SK-N-SH treated with all-trans-retinoic acid at 6 μM for 48 hours (cell line): ENCODE measurements at regions not wholly inside any gene's neighbourhood (a gene's known extent, or its start where the extent isn't known, plus 50 kb on each side); places are given as distances from the start of the nearest gene placed in this dataset.

Source experiments
- ARNTL ChIP-seq: fragments of 450-650 bp; formaldehyde crosslinking; IDR thresholded peaks from 2 replicates; pipeline ENCODE4 v1.5.0; 2020; ENCODE audit warnings: low read depth, mild to moderate bottlenecking, moderate library complexity, borderline replicate concordance
- ISL1 ChIP-seq: fragments of 250-450 bp; sonication (Bioruptor Pico); IDR thresholded peaks from 2 replicates; pipeline ENCODE4 v2.1.2; 2022; ENCODE audit warnings: mild to moderate bottlenecking, moderate library complexity
- RARB ChIP-seq: fragments of 250-450 bp; sonication (Bioruptor Pico); IDR thresholded peaks from 2 replicates; pipeline ENCODE4 v1.8.0; 2021; ENCODE audit warnings: mild to moderate bottlenecking, moderate library complexity
- ZNF70 ChIP-seq: fragments of 450-650 bp; formaldehyde crosslinking; IDR thresholded peaks from 2 replicates; pipeline ENCODE4 v1.5.0; 2020; ENCODE audit warnings: mild to moderate bottlenecking, moderate library complexity
- ZNF8 ChIP-seq: fragments of 450-650 bp; formaldehyde crosslinking; IDR thresholded peaks from 2 replicates; pipeline ENCODE4 v1.5.0; 2020; ENCODE audit warnings: mild to moderate bottlenecking, moderate library complexity
- TF ChIP-seq, protein P1 (sequence below): fragments of 250-450 bp; sonication (Bioruptor Pico); IDR thresholded peaks from 2 replicates; pipeline ENCODE4 v1.5.1; 2020; ENCODE audit warnings: low read depth, mild to moderate bottlenecking, moderate library complexity

- TF ChIP-seq ARNTL (CRISPR knock-in tag) (no peak), ISL1 (no peak), ZNF70 (CRISPR knock-in tag) (no peak), RARB (CRISPR knock-in tag) (no peak), ZNF8 (CRISPR knock-in tag) (no peak)
- TF ChIP-seq, protein P1, sequence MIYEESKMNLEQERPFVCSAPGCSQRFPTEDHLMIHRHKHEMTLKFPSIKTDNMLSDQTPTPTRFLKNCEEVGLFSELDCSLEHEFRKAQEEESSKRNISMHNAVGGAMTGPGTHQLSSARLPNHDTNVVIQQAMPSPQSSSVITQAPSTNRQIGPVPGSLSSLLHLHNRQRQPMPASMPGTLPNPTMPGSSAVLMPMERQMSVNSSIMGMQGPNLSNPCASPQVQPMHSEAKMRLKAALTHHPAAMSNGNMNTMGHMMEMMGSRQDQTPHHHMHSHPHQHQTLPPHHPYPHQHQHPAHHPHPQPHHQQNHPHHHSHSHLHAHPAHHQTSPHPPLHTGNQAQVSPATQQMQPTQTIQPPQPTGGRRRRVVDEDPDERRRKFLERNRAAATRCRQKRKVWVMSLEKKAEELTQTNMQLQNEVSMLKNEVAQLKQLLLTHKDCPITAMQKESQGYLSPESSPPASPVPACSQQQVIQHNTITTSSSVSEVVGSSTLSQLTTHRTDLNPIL (CRISPR knock-in tag): no peak
Measured at GRCh38 chr13:48840366-48840765, 135.3 kb upstream of the FNDC3A start.
